AG10803 (cell line): ENCODE measurements at regions not wholly inside any gene's neighbourhood (a gene's known extent, or its start where the extent isn't known, plus 50 kb on each side); places are given as distances from the start of the nearest gene placed in this dataset.
A peak's percentile ranks its signal among the peaks of the same experiment; 100 is the strongest.

ENCODE experiments used
- DNase-seq: peaks from one replicate; pipeline ENCODE4 v3.0.0; 2010; ENCODE audit warnings: low read depth
- H3K4me3 ChIP-seq: 2 replicates; pipeline ENCODE4 v1.5.1; 2011; ENCODE audit warnings: mild to moderate bottlenecking, low read length, control low read depth
- TF ChIP-seq, protein P1 (sequence below): conservative IDR thresholded peaks from 2 replicates; pipeline ENCODE4 v1.5.1; 2011; ENCODE audit warnings: mild to moderate bottlenecking, low read length, control low read depth, inconsistent platforms

DNA sequence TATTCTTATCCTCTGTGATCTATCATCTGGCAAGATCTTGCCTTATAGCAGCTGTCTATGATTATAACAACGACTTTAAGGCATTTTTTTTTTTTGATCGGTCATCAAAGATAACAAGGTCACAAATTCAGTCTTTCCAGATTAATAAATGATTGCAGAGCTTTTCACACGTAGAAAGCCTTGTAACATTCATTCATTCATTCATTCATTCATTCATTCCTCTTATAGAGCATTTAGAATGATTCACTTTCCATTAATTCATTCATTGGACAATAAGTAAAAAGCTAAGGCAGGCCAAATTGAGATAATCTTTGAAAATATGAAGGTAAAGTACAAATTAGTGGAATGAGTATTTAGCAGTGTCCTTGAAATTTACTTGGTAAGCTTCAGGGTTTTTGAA lies 223.7 kb downstream of the NUP35 start:
- no peak overlapping the region for H3K4me3 ChIP-seq
- DNase-seq: no peak

DNA sequence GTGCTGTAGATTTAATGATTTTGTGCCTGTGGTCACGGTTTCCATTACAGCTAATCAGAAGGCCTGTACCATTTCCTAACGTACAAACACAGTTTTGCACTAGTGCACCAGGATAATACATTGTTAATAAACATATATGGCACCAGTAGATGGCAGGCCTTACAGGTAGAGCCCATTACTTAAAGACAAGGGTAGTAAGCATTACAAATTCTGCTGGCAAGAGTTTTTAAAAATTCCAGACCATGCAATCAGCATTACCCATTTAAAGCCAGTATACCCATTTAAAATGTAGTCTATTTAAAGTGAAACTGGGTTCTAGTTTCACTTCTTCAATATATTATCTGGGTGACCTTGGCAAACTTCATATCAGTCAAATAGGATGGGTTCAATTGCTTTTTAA lies 224.2 kb downstream of the NUP35 start:
- TF ChIP-seq, protein P1, sequence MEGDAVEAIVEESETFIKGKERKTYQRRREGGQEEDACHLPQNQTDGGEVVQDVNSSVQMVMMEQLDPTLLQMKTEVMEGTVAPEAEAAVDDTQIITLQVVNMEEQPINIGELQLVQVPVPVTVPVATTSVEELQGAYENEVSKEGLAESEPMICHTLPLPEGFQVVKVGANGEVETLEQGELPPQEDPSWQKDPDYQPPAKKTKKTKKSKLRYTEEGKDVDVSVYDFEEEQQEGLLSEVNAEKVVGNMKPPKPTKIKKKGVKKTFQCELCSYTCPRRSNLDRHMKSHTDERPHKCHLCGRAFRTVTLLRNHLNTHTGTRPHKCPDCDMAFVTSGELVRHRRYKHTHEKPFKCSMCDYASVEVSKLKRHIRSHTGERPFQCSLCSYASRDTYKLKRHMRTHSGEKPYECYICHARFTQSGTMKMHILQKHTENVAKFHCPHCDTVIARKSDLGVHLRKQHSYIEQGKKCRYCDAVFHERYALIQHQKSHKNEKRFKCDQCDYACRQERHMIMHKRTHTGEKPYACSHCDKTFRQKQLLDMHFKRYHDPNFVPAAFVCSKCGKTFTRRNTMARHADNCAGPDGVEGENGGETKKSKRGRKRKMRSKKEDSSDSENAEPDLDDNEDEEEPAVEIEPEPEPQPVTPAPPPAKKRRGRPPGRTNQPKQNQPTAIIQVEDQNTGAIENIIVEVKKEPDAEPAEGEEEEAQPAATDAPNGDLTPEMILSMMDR: no peak
- DNase-seq: no peak
- no peak overlapping the region for H3K4me3 ChIP-seq

More for the DNA sequence above, 223.7 kb downstream of the NUP35 start:
- TF ChIP-seq, protein P1: no peak

DNA sequence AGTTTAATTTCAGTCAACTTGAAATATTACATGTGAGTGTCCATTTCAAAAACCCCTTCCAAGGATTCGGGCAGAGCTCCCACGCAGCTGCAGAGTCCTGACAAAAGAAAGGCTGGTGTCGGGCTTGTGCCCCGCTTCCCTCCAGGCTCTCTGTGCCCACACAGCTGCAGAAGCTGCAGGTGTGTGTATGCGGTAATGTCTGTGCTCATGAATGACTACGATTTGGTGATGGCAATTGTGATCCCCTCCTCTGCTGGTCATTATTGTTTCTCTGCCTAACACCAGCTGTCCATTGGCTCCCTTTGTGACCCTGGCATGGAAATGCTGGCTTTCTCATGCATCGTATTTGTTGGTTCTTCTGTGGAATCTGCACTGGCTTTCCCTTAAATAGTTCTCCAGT lies 224.8 kb downstream of the NUP35 start:
- peak; percentile 11 for DNase-seq
- no peak overlapping the region for H3K4me3 ChIP-seq
- TF ChIP-seq, protein P1: no peak

DNA sequence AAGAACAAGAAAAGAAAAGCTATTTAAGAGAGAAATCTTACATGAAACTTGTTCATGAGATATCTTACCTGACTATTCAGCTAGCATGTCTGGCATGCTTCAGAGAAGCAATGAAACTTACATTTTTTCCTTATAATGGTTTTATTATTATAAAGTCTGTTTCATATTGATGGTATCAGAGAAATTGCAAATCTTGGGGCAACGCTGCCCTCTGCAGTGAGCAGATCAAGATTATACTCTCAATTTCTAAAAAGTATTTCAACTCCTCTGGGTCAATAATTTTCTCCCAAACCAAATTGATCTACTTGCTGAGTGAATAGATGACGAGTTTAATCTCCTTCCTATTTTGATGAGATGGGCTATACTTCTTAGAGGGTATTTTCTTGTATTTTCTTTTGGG lies 235.6 kb downstream of the NUP35 start:
- no peak overlapping the region for H3K4me3 ChIP-seq
- TF ChIP-seq, protein P1: peak; percentile 28
- DNase-seq: peak; percentile 6

DNA sequence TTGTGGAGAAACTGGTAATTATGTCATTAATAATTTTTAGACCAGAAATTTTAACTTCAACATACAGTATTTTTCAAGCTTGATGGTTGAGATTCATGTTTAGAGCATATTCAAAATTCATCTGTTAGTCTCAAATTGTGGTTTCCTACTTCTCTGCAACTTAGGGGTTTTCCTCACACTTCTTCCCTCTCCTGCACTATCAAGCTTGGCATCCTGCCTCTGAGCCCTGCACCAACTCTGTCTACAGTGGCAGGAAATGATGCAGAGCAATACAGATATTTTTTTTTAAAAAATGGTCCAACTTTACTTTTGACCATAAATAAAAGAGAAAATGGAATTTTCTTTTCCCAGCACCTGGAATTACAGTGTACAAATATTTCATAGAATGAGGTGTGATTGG lies 247.3 kb downstream of the NUP35 start:
- TF ChIP-seq, protein P1: no peak
- no peak for DNase-seq
- H3K4me3 ChIP-seq: no peak overlapping the region

DNA sequence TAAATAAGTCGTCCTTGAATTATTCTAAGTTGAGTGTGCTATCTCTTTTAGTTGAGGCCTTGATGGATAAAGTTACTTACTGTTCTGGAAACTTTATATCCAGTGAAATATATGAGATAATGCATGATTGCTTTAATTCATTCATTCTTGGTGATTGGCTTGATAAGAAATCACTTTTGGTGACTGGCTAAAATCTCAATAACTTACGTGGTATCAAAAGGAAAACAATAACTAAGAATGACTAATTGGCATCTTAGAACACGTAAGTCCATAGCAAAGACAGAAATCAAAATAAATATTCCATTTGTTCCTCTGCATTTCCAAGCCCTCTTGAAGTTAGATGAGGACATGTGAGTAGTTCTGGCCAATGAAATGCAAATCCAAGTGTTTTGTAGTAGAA lies 251.6 kb downstream of the NUP35 start:
- H3K4me3 ChIP-seq: no peak overlapping the region
- TF ChIP-seq, protein P1: no peak
- DNase-seq: no peak

DNA sequence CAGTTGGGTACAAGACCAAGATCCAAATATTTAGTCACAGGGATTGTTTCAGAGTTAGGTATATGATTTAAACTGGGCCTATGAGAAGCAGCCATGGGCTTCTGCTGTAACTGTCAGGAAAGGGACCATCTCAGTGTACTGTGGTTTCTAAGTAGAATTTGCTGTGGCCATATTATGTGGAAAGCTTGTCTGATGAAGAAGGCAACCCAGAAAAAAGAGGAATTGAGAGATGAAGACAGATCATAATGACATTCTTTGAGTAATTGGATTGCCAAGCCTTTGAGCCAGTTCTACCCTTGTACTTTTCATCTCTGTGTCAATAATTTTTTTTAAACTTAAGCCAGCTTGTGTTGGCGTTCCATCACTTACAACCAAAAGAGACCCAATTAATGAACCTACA lies 259.6 kb downstream of the NUP35 start:
- no peak for DNase-seq
- TF ChIP-seq, protein P1: no peak
- no peak overlapping the region for H3K4me3 ChIP-seq
